ENCODE measurements at regions not wholly inside any gene's neighbourhood (a gene's known extent, or its start where the extent isn't known, plus 50 kb on each side); places are given as distances from the start of the nearest gene placed in this dataset.

DNA sequence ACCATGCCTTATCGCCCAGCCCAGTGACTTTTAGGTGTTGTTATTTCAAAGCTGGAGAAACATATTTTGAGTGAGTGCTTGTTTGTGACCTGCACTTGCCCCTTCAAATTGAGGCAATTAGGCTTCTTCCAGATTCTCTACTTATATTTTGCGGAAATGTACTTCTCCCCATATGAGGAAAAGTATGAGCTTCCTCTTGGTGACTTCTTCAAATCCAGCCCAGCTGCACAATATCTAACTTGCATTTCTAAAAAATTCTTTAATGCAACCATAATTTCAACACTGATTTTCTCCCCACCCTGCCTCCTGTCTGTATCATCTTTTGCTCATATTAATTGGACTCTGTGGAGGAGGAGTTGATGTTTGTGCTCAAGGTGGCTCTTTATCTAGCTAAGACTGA, 391.2 kb upstream of the POU3F3 start:
- Histone ChIP-seq H3K36me3 (ENCODE audit: insufficient read depth, low read length) (no peaks in the 10 kb centered on the region), H3K4me1 (ENCODE audit: insufficient read depth, low read length) (no peaks in the 10 kb centered on the region), H3K4me2 (ENCODE audit: insufficient read depth, low read length) (no peak overlapping the region), H3K27ac (ENCODE audit: low read length) (no peak overlapping the region), H3K9me3 (ENCODE audit: insufficient read depth, low read length, severe bottlenecking) (no peaks in the 10 kb centered on the region), H3K4me3 (ENCODE audit: low read depth in 1 of 2, low read length in 2 of 2) (no peak overlapping the region), H3K27me3 (ENCODE audit: insufficient read depth, low read length, poor library complexity) (no peaks in the 10 kb centered on the region), H3K79me2 (ENCODE audit: insufficient read depth, low read length) (no peaks in the 10 kb centered on the region), H2AFZ (ENCODE audit: low read depth, low read length) (no peak overlapping the region), H4K20me1 (ENCODE audit: insufficient read depth, low read length) (no peaks in the 10 kb centered on the region), H3K9ac (ENCODE audit: low read depth, low read length) (no peak overlapping the region)
- DNase-seq = no peak
- no peak for ATAC-seq (ENCODE audit: insufficient read depth, low read depth)
- TF ChIP-seq, protein P1, sequence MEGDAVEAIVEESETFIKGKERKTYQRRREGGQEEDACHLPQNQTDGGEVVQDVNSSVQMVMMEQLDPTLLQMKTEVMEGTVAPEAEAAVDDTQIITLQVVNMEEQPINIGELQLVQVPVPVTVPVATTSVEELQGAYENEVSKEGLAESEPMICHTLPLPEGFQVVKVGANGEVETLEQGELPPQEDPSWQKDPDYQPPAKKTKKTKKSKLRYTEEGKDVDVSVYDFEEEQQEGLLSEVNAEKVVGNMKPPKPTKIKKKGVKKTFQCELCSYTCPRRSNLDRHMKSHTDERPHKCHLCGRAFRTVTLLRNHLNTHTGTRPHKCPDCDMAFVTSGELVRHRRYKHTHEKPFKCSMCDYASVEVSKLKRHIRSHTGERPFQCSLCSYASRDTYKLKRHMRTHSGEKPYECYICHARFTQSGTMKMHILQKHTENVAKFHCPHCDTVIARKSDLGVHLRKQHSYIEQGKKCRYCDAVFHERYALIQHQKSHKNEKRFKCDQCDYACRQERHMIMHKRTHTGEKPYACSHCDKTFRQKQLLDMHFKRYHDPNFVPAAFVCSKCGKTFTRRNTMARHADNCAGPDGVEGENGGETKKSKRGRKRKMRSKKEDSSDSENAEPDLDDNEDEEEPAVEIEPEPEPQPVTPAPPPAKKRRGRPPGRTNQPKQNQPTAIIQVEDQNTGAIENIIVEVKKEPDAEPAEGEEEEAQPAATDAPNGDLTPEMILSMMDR (IDR thresholded peaks at IDR 0.05; ENCODE audit: borderline replicate concordance, extremely low read depth, low read length, poor library complexity, severe bottlenecking) = no peak
- no peak for TF ChIP-seq EZH2 (IDR thresholded peaks at IDR 0.05; ENCODE audit: borderline replicate concordance, low read depth, low read length, severe bottlenecking)

DNA sequence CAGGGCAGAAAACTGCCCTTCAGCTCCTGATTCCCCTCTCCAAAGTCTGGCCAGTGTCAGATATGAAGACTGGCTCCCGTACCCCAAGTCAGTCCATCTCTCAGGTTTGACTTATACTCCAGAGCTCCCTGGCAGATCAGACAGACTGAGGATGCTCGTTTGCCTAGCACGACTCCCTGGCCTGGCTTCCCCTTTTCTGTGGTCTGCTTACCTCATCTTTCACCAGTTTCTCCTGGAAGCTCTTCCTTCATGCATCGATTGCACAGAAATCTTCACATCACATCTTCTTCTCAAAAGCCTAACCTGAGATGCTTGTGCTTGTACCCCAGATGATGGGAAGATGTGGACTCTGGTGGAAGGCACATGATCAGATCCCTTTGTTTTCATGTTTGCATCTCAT, 387.9 kb upstream of the POU3F3 start:
- ATAC-seq (ENCODE audit: insufficient read depth, low read depth) = no peak
- TF ChIP-seq, protein P1 (IDR thresholded peaks at IDR 0.05; ENCODE audit: borderline replicate concordance, extremely low read depth, low read length, poor library complexity, severe bottlenecking) = no peak
- no peak for TF ChIP-seq EZH2 (IDR thresholded peaks at IDR 0.05; ENCODE audit: borderline replicate concordance, low read depth, low read length, severe bottlenecking)
- Histone ChIP-seq H3K36me3 (ENCODE audit: insufficient read depth, low read length) (no peaks in the 10 kb centered on the region), H2AFZ (ENCODE audit: low read depth, low read length) (no peak overlapping the region), H3K4me2 (ENCODE audit: insufficient read depth, low read length) (no peak overlapping the region), H3K27ac (ENCODE audit: low read length) (no peak overlapping the region), H3K79me2 (ENCODE audit: insufficient read depth, low read length) (no peaks in the 10 kb centered on the region), H3K4me3 (ENCODE audit: low read depth in 1 of 2, low read length in 2 of 2) (no peak overlapping the region), H3K27me3 (ENCODE audit: insufficient read depth, low read length, poor library complexity) (no peaks in the 10 kb centered on the region), H3K4me1 (ENCODE audit: insufficient read depth, low read length) (no peaks in the 10 kb centered on the region), H4K20me1 (ENCODE audit: insufficient read depth, low read length) (no peaks in the 10 kb centered on the region), H3K9ac (ENCODE audit: low read depth, low read length) (no peak overlapping the region), H3K9me3 (ENCODE audit: insufficient read depth, low read length, severe bottlenecking) (no peaks in the 10 kb centered on the region)
- DNase-seq = no peak

DNA sequence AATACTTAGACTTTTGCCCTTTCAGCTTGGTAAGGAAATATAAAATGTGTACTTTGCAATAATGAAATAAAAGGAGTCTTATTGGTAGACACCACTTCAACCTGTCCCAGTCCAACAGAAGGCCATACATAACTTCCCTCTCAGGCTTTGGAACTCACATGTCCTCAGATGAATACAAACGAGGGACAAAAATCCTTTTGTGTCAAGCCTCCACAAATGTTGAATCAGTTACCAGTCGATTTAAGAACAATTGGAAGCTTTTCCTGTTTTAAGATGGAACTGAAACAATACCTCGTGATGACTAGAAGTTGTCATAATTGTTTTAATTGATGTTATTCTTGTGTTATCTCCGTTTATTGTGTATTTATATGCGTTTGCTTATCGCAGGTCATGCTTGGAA, 385.1 kb upstream of the POU3F3 start:
- Histone ChIP-seq H3K79me2 (ENCODE audit: insufficient read depth, low read length) (no peaks in the 10 kb centered on the region), H3K4me2 (ENCODE audit: insufficient read depth, low read length) (no peak overlapping the region), H4K20me1 (ENCODE audit: insufficient read depth, low read length) (no peaks in the 10 kb centered on the region), H2AFZ (ENCODE audit: low read depth, low read length) (no peak overlapping the region), H3K9me3 (ENCODE audit: insufficient read depth, low read length, severe bottlenecking) (no peaks in the 10 kb centered on the region), H3K4me1 (ENCODE audit: insufficient read depth, low read length) (no peaks in the 10 kb centered on the region), H3K27me3 (ENCODE audit: insufficient read depth, low read length, poor library complexity) (no peaks in the 10 kb centered on the region), H3K27ac (ENCODE audit: low read length) (no peak overlapping the region), H3K4me3 (ENCODE audit: low read depth in 1 of 2, low read length in 2 of 2) (no peak overlapping the region), H3K36me3 (ENCODE audit: insufficient read depth, low read length) (no peaks in the 10 kb centered on the region), H3K9ac (ENCODE audit: low read depth, low read length) (no peak overlapping the region)
- no peak for TF ChIP-seq EZH2 (IDR thresholded peaks at IDR 0.05; ENCODE audit: borderline replicate concordance, low read depth, low read length, severe bottlenecking)
- TF ChIP-seq, protein P1 (IDR thresholded peaks at IDR 0.05; ENCODE audit: borderline replicate concordance, extremely low read depth, low read length, poor library complexity, severe bottlenecking) = no peak
- DNase-seq = no peak
- no peak for ATAC-seq (ENCODE audit: insufficient read depth, low read depth)

DNA sequence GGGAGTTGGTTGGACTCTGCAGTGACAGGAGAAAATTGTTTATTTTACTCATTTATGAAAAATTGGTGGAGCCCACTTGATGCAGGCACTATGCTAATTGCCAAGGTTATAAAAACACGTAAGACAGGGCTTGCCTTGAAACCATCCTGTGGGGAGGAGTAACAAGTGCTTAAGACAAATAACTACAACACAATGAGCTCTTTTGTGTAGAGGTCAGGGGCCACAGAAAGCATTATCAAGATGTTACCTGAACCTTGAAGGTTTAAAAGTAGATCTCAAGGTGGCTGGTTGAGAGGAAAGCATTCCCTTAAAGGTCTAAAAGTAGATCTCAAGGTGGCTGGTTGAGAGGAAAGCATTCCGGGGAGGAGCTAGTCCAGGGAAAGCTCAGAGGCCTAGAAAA, 381.8 kb upstream of the POU3F3 start:
- no peak overlapping the region for H3K9ac ChIP-seq (ENCODE audit: low read depth, low read length)
- no peaks in the 10 kb centered on the region for H4K20me1 ChIP-seq (ENCODE audit: insufficient read depth, low read length)
- DNase-seq = no peak
- no peaks in the 10 kb centered on the region for H3K36me3 ChIP-seq (ENCODE audit: insufficient read depth, low read length)
- no peaks in the 10 kb centered on the region for H3K27me3 ChIP-seq (ENCODE audit: insufficient read depth, low read length, poor library complexity)
- H3K27ac ChIP-seq (ENCODE audit: low read length) = no peak overlapping the region
- no peak overlapping the region for H3K4me2 ChIP-seq (ENCODE audit: insufficient read depth, low read length)
- H3K9me3 ChIP-seq (ENCODE audit: insufficient read depth, low read length, severe bottlenecking) = no peaks in the 10 kb centered on the region
- no peaks in the 10 kb centered on the region for H3K4me1 ChIP-seq (ENCODE audit: insufficient read depth, low read length)
- no peak overlapping the region for H3K4me3 ChIP-seq (ENCODE audit: low read depth in 1 of 2, low read length in 2 of 2)
- TF ChIP-seq, protein P1 (IDR thresholded peaks at IDR 0.05; ENCODE audit: borderline replicate concordance, extremely low read depth, low read length, poor library complexity, severe bottlenecking) = no peak
- TF ChIP-seq EZH2 (IDR thresholded peaks at IDR 0.05; ENCODE audit: borderline replicate concordance, low read depth, low read length, severe bottlenecking) = no peak
- ATAC-seq (ENCODE audit: insufficient read depth, low read depth) = no peak
- H2AFZ ChIP-seq (ENCODE audit: low read depth, low read length) = no peak overlapping the region
- no peaks in the 10 kb centered on the region for H3K79me2 ChIP-seq (ENCODE audit: insufficient read depth, low read length)
